ENCODE measurements at regions not wholly inside any gene's neighbourhood (a gene's known extent, or its start where the extent isn't known, plus 50 kb on each side); places are given as distances from the start of the nearest gene placed in this dataset.

GRCh38 chr2:235303499-235304291, 190.1 kb upstream of the AGAP1 start:
- TF ChIP-seq, protein P1, sequence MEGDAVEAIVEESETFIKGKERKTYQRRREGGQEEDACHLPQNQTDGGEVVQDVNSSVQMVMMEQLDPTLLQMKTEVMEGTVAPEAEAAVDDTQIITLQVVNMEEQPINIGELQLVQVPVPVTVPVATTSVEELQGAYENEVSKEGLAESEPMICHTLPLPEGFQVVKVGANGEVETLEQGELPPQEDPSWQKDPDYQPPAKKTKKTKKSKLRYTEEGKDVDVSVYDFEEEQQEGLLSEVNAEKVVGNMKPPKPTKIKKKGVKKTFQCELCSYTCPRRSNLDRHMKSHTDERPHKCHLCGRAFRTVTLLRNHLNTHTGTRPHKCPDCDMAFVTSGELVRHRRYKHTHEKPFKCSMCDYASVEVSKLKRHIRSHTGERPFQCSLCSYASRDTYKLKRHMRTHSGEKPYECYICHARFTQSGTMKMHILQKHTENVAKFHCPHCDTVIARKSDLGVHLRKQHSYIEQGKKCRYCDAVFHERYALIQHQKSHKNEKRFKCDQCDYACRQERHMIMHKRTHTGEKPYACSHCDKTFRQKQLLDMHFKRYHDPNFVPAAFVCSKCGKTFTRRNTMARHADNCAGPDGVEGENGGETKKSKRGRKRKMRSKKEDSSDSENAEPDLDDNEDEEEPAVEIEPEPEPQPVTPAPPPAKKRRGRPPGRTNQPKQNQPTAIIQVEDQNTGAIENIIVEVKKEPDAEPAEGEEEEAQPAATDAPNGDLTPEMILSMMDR (IDR thresholded peaks at IDR 0.05) = no peak
- no peak for TF ChIP-seq POLR2A (IDR thresholded peaks at IDR 0.05)
